Activated CD8-positive, alpha-beta memory T cell treated with anti-CD3 and anti-CD28 coated beads for 24 hours (primary cell): ENCODE measurements at regions not wholly inside any gene's neighbourhood (a gene's known extent, or its start where the extent isn't known, plus 50 kb on each side); places are given as distances from the start of the nearest gene placed in this dataset.

Source experiments
- DNase-seq: peaks from one replicate; pipeline ENCODE4 v3.0.0-alpha.2; 2020

DNA sequence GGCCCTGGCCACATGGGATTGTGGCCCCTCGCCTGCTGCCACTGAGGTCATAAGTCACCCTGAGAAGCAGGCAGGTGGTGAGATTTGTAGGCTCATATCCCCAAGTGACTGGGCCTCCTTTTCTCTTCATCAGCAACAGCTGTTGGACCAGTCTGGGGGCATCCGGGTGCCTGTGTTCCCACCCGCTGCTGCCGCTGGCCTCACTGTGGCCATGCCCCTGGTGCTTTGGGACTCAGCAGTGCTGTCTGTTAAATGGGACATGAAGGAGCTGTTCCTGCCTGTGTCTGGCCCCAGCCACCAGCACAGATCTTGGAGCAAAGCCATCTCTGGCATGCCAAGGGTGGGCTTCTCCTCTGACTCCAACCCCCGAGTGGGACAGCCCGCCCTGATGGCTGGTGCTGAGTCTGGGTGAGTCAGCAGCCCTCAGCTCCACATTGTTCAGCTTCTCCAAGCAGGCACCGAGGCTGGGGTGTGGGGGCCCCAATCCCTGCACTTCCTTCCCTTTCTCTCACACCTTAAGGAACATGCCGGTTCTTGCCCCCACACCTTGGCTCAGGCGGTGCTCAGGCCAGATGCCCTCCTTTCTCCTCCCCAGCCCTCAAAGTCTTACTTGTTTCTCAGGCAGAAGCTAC lies 207.9 kb downstream of the GLI2 start:
- no peak for DNase-seq

DNA sequence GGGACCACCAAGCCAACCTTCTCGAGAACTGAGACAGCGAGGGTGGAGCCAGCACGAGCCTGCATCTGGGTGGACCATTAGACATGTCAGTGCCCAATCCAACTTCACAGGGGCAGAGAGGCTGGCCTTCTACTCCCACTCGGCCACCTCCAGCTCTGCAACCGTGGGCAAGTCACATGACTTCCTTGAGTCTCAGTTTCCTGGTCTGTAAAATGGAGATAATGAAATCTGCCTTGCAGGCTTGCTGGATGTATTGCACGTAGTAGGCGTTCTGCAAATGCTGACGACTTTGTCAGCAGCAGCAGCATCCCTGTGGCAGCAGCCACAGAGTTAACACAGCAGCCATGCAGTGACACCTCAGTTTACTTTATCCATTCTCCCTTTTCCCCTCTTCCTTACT lies 208.9 kb downstream of the GLI2 start:
- DNase-seq, result no peak

DNA sequence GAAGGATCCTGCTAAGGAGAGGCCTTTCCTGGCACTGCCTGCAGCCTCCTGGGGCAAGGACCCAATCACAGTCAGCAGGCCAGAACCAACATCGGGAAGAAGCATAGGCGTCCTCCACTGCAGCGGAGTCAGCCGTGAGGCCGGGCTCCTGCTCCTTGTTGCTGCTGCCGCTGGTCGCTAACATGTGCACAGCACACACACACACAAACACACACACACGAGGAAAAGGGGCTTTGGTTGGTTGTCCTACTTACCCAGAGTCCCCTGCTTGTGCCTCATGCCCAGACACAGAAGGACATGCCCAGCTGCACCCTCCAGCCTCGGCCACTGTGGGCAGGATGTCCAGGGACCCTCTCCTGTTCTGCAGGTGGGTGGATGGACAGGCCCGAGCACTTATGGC lies 209.4 kb downstream of the GLI2 start:
- no peak for DNase-seq

- DNase-seq, result no peak
These were observed 210.3 kb downstream of the GLI2 start for GRCh38 chr2:120945832-120946499.

GRCh38 chr2:120947327-120947726 lies 211.7 kb downstream of the GLI2 start:
- DNase-seq, result no peak

GRCh38 chr2:120947982-120948661 lies 212.5 kb downstream of the GLI2 start:
- no peak for DNase-seq

DNA sequence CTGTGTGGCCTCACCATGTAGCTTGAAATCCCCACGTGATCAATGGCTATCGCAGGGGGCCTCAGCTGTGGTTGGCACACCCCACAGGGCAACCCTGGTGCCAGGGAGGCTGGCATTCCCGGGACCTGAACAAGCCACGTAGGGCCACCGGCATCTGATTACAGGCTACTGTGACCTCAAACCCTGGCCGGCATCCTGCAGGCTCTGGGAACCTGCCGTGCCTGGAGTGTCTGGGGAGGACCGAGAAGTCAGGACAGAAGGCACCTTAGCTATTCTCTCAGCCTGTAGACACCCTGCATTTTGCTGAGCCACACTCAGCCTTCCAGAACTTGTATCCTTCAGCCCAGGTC lies 213.0 kb downstream of the GLI2 start:
- DNase-seq, result no peak

DNA sequence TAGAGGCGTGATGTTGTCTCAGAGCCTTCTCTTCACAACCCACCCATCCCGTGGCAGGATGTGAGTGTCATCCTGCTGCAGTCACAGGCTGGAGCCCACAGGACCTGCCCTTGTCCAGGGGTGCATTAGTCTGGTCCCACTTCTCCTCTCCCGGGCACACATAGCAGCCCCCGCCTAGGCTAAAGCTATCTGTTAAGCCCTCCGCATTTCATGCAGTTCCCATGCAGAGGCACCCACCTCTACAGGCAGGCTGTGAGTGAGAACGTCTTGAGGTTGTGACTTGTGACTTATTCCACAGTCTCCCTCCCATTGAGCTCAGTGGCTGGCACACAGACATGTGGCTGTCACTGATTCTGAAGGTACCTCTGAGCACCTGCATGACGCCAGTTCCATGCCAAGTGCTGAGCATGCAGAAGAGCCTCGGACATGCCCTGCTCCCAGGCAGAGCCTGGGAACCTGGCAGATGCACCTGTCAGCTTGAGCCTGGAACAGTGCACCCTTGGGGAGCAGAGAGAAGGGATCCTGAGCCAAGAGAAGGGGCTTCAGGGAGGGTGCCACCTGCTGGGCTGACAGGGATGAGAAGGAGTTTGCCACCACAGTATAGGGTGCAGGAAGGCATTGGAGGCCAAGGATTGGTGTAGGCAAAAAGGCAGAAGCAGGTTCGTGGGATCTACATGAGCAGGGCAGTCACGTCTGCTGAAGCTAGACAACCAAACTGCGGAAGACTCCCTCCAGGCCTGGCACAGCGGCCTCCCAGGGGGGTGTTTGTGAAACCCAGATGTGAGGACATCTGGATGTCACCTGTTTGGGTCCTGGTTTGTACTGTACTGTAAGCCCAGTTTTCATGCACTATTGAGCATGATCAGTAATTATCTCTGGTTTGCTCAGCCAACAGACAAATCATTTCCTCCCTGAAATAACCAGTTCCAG lies 213.6 kb downstream of the GLI2 start:
- no peak for DNase-seq

DNA sequence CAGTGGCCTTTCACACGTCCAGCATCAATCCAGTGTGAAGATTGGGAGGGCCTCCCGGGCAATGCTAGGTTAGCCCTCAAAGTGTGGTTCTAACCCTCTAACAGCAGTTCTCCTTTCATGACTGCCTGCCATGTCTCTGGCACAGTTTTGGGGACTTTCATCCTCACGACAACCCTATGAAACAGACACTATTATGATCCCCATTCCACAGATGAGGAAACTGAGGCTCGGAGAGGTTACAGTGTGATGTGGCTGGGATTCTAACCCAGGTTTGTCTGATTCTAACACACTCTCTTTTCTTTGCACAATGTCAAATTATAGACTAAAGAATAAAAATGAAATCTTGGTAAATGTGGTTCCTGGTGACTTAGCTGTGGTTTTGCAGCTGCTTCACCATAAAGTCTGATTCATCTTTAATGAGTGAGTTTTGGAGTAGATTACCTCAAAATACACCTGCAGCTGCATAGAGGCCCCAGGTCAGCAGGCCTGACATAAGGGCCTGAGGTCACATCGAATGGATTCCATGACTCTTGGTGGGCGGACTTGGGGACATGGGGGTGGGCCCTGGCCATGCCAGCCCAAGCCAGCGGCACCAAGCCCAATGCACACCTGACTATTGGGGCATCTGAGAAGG lies 214.4 kb downstream of the GLI2 start:
- no peak for DNase-seq

DNA sequence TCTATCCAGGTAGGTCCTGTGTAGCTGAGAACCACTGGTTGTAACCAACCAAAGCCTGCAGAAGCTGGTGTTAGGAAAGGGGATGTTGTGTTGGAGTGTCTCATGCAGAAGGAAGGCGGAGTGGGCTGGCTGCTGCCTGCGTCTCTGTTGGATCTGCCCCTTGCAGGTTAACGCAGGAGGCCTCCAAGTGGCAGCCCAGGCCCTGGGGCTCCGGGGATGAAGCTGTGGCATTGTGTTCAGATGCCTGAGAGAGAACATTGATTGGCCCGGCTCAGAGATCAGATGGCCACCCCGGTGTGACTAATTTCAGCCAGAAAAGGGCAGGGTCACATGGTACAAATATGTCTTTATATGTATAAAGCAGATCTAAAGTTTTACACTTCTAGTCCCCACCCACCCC lies 216.0 kb downstream of the GLI2 start:
- no peak for DNase-seq

DNA sequence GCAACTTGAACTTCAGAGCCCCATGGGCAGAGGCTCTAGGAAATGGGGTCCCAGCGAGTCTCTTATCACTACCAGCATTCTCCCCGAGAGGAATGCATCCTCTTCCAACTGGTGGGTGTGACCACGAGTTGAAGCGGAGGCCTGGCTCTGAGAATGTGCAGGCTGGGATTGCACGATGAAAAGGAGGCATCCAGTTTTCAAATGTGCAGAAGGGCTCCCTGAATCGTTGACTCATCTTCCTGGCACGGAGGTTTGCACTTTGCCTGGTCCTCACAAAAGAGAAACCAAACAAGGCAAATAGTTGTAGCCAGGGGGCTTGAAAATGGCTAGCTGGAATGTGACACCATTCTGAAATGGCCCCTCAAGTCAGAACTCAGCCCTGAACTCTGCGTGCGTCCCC lies 216.7 kb downstream of the GLI2 start:
- no peak for DNase-seq

DNA sequence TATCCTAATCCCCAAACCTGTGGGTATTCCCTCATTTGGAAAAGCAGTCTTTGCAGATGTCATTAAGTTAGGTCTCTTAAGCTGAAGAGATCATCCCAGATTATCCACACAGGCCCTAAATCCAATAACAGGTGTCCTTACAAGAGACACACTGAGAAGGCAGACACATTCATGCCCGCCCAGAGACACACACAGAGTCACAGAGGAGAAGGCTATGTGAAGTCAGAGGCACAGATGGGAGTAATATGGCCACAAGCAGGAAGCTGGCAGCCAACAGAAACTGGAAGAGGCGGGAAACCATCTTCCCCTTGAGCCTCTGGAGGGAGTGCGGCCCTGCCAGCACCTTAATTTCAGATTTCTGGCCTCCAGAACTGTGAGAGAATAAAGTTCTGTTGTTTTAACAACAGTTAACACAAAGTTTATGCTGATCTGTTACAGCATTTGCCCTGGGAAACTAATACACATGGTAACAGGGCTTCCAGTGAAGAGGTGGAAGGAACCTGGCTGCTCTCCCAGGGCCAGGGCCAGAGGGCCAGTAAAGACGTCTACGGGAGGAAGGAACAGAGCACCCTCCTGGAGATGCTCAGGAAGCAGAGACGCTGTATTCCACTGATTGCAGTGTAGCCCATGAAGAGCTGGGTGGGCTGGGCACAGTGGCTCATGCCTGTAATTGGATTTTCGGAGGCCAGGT lies 217.5 kb downstream of the GLI2 start:
- no peak for DNase-seq

- DNase-seq, result no peak
These were observed 218.3 kb downstream of the GLI2 start for GRCh38 chr2:120953843-120954584.

DNA sequence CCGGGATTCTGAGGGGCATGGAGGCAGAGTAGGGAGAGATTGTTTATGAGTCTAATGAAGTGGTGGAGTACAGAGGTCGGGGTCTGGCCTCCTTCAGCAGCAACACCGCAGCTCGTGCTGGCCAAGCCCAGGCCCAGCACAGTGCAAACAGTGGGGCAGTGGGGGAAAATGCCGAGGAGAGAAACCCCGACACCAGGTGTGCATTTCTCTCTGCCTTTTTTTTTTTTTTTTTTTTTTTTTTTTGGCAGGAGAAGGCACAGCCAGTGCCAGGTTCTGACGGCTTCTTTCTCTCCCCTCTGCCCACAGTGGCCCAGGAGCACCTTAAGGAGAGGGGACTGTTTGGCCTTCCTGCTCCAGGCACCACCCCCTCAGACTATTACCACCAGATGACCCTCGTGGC lies 219.3 kb downstream of the GLI2 start:
- DNase-seq, result no peak

- DNase-seq, result no peak
These were observed 219.8 kb downstream of the GLI2 start for GRCh38 chr2:120955427-120955826.

GRCh38 chr2:120956486-120957156 lies 221.0 kb downstream of the GLI2 start:
- no peak for DNase-seq

DNA sequence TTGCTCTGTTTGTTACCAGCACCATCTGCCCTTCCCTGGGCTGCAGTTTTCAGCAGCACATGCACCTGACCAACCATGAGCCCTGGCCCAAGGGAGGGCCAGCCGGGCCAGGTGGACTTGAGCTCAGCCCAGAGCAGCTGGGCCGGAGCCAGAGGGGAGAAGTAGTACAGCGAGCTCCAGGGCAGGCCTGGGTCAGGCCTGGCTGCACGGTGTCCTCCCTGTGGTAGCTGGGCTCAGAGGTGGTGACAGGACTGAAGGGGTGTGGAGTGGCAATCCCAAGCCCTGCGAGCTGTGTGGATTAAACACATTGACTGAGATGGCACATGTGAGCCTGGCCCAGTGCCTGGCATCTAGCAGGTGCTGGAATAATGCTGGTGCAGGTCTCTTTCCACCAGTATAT lies 222.2 kb downstream of the GLI2 start:
- no peak for DNase-seq

DNA sequence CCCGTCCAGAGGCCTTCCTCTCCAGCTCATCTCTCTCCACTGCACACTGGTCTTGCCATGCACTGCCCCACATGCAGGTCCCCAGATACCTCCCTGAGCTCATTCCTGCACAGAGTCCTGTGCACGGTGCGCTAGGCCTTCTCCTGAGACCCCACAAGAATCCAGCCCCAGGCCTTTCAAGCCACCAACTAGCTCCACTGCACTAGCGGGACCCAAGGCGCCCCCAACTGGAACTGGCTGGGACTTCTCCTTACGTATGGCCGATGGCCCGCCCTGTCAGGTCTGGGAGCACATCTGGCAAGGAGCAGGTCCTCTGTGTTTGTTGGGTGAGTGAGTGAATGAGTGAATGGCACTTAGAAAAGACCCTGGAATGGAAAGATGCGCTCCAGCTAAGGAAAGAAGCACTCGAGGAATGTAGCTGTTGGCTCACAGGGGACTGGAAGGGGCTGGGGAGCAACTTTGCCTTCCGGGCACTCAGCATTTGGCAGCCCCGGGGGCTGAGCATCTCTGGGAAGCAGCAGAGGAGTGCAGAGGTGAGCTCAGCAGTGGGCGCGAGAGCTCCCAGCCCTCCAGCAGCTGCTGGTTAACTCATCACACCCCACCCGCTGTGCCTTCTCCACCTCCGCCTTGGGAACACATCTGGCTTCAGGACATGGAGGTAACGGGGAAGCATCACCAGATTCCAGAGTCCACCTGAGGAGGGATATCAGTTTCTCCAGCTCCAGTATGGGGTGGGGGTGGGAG lies 223.1 kb downstream of the GLI2 start:
- no peak for DNase-seq

- no peak for DNase-seq
These were observed 223.8 kb downstream of the GLI2 start for GRCh38 chr2:120959426-120959825.

DNA sequence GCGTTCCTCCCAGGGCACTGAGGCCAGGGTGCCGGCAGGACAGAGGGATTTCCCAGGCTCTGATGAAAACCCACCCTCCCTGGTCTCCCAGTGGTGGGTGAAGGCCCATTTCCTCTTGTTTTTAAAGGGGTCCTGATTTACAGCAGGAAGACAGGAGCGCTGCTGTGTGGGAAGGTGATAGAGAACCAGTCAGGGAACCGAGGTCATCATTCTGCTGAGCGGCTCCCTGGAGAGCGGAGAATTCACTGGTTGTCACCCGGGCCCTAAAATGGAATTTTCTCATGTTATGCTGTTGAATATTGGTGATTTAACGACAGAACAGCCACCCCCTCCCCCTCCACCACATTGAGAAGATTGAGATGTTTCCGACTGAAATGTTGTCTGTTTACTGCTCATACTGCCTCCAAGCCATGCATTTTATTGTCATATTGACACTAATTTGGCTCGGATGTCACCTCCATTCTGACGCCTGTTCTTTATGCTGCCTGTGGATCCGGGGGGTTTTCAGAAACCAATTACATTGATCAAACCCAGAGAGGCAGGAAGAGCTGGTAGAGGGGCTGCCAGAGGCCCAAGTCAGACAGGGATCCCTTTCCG lies 225.2 kb downstream of the GLI2 start:
- DNase-seq, result no peak
